ENCODE measurements at regions not wholly inside any gene's neighbourhood (a gene's known extent, or its start where the extent isn't known, plus 50 kb on each side); places are given as distances from the start of the nearest gene placed in this dataset.

DNA sequence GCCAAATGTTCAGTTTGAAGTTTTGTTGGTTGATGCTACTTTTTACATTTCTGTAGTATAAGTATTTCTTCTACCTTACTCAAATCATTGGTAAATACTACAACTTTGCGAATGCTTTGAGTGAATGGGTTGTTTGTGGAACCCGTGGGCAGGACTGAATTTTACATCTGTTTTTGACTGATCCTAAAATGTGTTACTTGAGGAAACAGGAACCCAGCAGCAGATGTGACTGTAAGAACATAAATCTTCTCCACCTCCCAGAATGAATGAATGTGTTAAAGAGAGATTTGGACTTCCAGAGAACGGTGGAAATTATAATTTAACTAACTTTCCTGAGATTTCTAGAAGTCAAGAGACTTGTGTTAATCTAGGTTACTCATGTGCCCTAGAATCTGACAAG is 728.5 kb upstream of the MARCKS start:
- no peak for DNase-seq (ENCODE audit: low read depth in 2 of 3, low spot score in 1 of 3)

DNA sequence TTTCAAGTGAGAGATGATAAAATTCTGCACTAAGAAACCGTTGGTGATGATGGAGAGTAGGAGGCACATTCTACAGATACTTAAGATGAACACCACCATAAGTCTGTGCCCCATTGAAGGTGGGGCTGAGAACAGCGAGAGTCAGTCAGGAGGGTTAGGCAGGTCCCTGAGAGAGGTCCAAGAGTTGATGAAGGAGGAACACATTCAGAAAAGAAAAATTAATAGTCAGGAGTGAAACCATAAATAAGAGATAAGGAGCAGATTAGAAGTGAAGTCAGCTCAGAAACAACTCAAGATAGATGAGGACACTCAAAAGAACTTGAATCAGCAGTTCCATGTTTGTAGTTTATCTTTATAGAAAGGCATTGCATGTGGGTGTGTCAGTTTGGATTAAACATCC is 727.2 kb upstream of the MARCKS start:
- DNase-seq (ENCODE audit: low read depth in 2 of 3, low spot score in 1 of 3), result no peak

DNA sequence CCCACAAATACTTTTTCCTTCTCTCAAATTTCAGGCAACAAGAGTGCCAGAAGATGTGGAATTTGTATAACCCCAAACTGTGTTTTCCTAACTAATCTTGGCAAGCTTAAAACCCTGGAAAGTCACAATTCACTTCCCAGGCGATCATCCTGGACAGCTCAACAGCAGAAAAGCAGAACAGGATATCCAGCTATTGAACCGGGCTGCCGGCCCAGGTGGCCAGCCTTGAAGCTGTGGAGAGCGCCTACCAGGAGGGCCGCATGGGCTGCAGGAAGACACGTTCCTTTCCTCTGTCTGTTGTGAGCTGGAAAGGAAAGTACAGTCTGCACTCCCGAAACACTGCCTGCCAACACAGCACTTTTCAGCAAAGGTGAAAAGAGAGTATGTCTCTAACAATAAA is 719.7 kb upstream of the MARCKS start:
- no peak for DNase-seq (ENCODE audit: low read depth in 2 of 3, low spot score in 1 of 3)

DNA sequence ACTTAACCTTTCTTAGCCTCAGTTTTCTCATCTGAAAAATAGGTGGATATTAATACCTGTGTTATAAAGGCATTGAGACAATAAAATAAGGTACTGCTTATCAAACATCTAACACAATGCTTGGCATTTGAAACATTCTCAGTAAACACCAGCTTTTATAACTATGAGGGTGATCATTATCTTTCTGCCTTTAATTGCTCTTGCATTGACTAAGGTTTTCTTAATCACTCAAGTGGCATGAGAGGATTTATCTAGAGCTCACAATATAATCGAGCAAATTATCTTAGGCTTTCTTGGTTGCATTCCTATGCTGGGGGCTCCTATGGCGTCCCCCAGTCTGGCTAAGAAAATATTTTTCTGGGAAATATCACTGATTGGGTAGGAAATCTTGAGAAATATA is 716.4 kb upstream of the MARCKS start:
- DNase-seq (ENCODE audit: low read depth in 2 of 3, low spot score in 1 of 3), result no peak

DNA sequence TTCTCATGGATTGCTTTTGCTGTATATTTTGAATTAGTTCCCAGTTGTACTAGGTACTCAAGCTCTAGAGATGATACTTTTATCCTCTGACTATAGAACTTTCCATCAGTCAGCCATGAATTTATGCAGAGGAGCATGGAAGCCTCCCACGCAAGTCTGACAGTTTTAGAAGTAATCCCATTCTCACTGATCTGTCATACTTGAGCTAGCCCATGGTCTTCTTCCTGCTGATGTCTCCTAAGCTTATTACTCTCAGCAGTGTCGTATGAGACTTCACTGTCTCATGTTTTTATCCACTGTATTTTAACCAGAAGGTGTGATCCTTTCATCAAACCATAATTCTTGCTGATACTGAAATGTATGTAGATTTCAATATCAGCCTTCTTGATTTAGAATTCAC is 715.2 kb upstream of the MARCKS start:
- DNase-seq (ENCODE audit: low read depth in 2 of 3, low spot score in 1 of 3), result no peak

DNA sequence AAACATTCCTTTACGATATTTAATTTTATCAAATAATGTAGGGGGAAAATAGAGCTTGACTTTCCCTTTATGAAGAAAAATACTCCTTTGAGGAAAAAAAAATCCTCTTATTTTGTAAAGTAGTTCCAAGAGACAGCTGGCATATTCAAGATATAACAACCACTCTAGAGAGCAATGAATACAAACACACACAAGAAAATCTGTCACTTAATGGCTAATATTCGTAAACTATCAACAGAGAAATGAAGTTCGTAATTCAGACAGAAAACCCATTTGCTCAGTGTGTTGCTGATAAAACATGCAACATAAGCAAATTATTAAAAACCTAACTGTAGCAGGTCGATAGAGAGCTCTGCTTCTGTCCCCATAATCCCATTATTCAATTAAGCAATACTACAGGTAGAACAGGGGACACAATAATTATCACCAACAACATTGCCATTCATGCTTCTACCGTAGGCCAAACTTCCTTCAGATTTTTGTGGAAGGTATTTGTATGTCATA is 714.4 kb upstream of the MARCKS start:
- no peak for DNase-seq (ENCODE audit: low read depth in 2 of 3, low spot score in 1 of 3)

DNA sequence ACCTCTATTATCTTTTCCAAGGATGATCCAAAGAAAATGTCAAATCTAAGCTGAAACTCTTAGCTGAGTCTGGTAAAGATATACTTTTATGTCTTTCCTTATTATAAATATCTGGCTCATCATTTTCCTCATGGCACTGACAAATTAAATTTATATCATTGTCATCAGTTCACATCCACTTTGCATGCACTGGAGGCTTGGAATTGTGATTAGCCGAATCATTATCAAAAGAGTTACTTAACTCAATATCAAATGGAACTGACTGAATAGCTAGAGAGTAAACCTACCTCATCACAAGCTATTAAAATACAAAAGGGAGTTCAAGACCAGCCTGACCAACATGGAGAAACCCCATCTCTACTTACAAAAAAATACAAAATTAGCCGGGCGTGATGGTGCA is 713.9 kb upstream of the MARCKS start:
- DNase-seq (ENCODE audit: low read depth in 2 of 3, low spot score in 1 of 3), result no peak

DNA sequence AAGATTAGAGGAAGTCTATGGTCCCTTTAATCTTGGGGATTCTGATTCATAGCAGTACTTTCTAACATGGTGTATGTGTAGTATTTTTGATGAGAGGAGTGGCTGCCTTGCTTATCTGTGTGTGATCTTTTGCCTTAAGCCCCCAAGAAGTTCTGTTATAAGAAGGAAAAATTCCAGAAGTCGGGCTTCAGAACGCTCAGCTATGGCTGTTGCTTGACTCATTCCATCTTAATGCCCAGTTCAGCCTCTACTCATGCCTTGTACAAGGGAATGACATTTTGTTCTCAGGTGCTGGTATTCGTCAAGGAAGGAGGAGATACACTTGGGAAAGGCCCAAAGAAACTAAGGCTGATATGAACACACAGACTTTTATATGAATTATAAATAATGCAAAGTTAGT is 713.0 kb upstream of the MARCKS start:
- DNase-seq (ENCODE audit: low read depth in 2 of 3, low spot score in 1 of 3), result no peak

DNA sequence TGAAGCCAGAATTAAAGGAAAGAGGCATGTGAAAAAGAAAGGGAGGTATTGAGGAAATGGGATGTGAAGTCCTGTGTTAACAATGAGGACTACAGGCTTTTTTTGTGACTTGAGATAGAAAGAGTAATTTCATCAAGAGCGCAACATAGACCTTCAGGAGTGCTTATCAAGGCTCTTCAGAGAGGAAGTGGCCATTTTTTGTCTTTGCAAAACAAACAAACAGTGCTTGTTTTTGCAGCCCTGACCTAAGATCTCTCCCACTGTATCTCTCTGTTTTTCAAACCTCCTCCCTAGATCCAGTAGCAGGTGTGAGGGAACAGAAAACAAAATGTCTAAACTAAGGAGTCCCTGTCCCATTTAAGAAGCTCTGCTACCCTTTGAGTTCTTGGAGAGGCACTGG is 710.3 kb upstream of the MARCKS start:
- no peak for DNase-seq (ENCODE audit: low read depth in 2 of 3, low spot score in 1 of 3)

DNA sequence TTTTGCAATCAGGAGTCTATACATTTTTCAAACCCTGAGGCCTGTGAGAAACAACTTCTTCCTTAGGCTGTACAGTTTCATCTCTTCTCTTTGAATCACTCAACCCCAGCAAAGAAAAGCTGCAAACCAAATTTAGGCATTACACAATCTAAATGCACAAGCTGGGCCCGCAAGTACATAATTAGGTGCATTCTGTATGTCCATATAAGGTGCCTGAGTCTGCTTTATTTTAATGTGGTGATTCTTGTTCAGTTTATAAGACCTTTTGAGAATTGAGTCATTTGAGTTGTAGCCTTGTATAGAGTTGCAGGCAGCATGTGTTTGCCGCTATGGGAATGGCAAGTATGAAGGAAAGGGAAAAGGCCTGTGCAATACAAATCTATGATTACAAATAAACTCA is 709.6 kb upstream of the MARCKS start:
- DNase-seq (ENCODE audit: low read depth in 2 of 3, low spot score in 1 of 3), result no peak

DNA sequence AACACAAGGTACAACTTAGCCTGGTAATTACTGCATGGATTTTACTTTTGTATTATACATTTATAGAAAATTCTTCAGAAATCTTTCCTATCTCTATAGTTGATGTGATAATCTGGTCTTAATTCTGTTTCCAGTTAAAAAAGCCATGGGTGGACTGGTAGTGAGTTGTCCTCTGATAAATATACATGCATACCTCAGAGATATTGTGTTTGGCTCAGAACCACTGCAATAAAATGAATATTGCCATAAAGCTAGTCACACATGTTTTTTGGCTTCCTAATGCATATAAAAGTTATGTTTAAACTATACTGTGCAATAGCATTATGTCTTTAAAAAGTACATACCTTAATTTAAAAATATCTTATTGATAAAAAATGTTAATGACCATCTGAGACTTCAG is 708.6 kb upstream of the MARCKS start:
- no peak for DNase-seq (ENCODE audit: low read depth in 2 of 3, low spot score in 1 of 3)

DNA sequence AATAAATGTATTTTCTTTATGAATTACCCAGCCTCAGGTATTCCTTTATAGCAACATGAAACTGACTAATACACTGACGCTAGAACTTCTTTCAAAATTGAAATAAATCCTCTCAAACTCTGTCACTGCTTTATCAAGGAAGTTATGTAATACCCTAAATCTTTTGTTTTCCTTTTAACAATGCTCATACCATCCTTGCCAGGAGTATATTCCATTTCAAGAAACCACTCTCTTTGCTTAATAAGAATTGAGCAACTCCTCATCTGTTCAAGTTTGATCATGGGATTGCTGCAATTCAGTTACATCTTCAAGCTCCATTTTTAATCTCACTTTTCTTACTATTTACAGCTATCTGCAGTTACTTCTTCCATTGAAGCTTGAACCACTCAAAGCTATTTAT is 707.6 kb upstream of the MARCKS start:
- DNase-seq (ENCODE audit: low read depth in 2 of 3, low spot score in 1 of 3), result no peak

DNA sequence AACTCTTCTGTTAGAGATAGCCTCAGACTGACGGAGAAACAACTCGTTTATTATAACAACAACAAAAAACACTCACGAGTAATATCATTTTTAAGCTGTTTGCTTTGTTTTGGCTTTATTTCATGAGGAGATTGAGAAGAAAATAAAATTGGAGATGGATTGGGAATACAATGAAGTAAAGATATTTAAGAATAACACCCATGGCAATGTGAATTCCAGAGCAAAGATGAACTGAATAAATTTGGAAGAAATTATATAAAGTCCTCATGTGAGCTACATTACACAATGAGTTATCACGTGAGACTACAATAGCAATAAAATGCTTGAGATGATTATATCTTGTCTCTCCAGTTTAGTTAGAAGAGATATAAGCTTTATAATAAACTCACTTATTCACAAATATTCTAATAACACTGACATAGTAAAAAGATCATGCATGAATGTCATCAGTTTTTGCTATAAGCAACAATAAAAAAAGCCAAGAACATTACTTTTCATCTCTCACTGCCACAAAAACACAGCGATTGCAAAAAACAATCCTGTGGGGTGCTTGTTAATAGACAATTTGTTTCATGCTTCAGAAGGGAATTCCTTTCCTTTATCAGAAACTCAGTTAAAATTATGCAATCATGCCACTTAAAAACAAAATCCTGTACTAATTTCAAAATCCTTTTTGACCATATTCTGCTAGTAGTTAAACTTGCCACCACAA is 696.7 kb upstream of the MARCKS start:
- no peak for DNase-seq (ENCODE audit: low read depth in 2 of 3, low spot score in 1 of 3)

DNA sequence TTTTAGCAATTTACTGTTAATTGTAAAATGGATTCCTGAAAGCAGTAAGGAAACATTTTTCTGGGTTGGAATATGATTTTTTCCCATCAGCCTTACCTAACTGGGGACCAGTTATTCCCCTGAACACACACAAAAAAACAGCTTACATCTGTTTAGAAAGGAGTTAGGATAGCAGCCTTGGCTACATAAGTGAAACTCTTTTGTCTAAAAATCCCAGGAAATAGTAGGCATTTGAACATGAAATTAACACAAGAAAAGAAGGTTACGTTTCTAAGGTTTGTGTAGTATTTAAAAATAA is 696.2 kb upstream of the MARCKS start:
- no peak for DNase-seq (ENCODE audit: low read depth in 2 of 3, low spot score in 1 of 3)

DNA sequence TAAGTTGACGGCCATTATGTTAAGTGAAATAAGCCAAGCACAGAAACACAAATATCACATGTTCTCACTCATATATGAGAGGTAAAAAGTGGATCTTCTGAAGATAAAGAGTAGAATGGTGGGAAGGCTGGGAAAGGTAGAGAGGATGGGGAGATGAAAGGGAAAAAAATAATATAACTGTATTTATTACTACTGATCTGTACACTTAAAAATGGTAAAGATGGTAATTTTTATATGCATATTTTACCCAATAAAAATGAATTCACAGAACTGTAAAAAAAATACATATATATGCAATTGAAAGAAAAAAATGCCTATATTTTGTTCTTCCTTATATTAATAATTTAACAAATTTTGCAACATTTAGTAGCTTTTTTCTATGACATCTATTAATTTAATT is 694.4 kb upstream of the MARCKS start:
- DNase-seq (ENCODE audit: low read depth in 2 of 3, low spot score in 1 of 3), result no peak

DNA sequence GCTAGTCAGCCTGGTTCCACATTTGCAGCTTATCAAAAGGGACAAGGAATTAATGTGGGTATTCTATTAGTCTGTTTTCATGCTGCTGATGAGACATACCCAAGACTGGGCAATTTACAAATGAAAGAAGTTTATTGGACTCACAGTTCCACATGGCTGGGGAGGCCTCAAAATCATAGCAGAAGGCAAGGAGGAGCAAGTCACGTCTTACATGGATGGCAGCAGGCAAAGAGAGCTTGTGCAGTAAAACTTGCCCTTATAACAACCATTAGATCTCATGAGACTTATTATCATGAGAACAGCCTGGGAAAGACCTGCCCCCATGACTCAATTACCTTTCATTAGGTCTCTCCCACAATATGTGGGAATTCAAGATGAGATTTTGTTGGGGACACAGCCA is 689.1 kb upstream of the MARCKS start:
- DNase-seq (ENCODE audit: low read depth in 2 of 3, low spot score in 1 of 3), result no peak

DNA sequence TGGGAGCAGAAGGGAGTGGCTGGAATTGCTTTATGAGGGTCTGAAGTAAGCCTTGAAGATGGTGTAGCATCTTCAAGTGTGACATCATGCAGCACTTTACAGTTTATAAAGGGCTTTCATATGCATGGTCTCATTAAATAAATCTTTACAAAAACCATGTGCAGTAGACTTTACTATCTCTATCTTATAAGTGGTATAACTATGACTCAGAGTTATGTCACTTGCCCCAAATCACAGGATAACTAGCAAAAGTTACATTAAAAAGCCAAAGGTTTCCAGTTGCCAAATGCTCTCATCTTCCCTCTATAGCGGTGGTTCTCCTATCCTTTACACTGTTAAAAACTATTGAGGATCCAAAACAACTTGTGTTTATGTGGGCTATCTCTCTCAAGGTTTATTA is 687.7 kb upstream of the MARCKS start:
- DNase-seq (ENCODE audit: low read depth in 2 of 3, low spot score in 1 of 3), result no peak

DNA sequence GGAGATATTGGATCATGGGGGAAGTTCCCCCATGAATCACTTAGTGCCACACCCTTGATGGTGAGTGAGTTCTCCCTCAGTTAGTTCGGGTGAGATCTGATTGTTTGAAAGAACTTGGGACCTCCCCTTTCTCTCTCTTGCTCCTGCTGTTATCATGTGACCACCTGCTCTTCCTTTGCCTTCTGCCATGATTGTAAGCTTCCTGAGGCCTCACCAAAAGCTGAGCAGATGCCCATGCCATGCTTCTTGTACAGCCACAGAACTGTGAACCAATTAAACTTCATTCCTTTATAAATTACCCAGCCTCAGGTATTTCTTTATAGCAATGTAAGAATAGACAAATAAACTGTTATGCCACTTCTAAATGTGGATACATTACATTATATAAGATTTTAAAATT is 686.7 kb upstream of the MARCKS start:
- DNase-seq (ENCODE audit: low read depth in 2 of 3, low spot score in 1 of 3), result no peak

DNA sequence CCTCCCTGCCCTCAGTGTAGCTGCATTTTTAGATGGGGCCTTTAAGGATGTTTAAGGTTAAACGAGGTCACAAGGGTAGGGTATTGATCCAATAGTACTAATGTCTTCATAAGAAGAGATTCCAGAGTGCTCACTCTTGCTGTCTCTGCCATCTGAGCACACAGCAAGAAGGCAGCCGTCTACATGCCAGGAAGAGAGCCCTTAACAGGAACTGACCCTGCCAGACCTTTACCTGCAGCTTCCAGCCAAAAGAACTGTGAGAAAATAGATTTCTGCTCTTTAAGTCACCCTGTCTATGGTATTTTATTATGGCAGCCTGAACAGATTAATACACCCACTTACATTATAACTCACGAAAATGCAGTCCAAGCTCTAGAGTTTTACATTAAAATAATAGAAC is 685.3 kb upstream of the MARCKS start:
- no peak for DNase-seq (ENCODE audit: low read depth in 2 of 3, low spot score in 1 of 3)

DNA sequence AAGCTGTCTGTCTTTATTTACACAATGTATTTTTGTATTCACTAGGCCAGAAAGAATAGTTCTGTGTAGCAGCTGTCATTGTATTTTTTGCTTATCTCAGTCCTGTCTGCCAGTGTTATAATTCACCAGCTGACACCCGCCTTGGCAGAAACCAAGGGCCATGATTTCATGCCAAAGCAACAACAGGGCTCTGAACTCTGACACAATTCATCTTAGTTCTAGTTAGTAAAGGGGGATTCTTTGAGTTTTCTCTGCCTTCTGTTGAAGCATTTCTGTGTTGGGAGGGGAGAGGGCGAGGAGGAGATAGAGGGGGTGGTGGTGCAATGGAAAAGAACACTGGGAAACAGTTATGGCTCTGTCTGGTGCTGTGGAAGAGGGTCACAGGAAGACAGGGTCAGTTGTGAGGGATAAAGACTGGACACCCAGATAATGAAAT is 684.6 kb upstream of the MARCKS start:
- no peak for DNase-seq (ENCODE audit: low read depth in 2 of 3, low spot score in 1 of 3)

DNA sequence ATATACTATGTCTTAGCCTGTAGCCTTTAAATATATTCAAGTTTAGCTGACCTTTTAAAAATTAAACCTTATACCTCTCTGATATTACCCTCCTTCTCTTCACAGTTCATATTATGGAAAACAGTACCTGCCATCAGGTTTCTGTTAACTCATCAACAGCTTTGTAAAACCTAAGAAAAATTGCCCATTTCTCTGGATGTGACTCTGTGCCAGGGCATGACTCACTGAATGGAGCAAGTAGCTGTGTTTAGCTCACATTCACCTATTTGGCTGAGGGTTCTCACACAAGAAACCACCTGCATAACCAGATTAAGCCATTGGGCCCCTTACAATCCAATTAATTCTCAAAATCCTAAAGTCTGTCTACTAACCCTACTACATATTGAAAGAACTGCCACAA is 678.8 kb upstream of the MARCKS start:
- DNase-seq (ENCODE audit: low read depth in 2 of 3, low spot score in 1 of 3), result no peak

DNA sequence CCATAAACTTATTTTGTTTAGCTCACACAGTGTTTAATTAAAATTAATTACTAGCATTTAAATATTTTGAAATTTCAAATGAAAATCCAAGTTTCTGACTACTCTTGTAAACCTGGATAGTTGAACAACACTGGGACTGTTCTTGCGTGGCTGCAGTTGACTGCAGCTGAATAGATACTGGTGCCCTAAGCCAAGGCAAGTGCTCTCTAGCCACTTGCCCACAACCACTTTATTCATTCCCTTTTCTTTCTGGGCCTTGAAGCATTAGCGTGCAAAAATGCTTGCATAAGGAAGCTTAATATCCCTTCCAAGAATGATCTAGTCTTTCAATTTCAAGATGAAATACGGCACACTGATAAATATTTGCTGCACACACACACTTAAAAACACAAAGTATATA is 676.0 kb upstream of the MARCKS start:
- DNase-seq (ENCODE audit: low read depth in 2 of 3, low spot score in 1 of 3), result no peak

DNA sequence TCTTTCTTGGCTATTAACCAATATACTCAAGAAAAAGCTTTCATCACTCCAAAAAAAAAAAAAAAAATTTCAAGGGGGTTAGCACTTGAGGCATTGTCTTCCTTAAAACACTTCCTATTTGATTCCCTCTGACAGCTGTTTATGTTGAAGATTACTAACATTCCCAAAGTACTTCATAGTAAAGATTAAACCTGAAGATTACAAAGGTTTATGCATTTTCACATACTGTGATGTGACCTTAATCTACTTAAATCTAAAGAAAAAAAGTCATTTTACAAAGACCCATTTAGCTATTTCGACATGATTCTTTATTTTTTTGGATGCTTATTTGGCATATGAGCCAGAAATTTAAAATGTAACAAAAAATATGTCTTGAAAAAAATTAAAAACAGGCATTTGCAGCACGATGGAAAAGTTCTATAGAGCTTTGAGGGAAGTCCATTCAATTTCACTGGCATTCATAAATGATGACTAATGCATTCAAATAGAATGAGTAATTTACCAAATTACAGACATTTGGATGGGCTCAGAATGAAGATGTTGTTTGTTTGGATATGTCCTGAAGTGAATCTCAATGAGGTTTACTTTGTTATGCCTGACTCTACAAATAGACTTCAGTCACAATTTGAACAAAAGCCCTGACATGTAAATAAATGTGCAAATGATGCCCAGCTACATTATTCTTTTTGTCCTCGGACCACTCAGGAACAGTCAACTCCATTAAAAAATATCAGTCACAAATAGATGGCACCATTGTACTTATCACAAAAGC is 674.6 kb upstream of the MARCKS start:
- DNase-seq (ENCODE audit: low read depth in 2 of 3, low spot score in 1 of 3), result no peak
